IPS DF 6.9 (cell line): ENCODE measurements at regions not wholly inside any gene's neighbourhood (a gene's known extent, or its start where the extent isn't known, plus 50 kb on each side); places are given as distances from the start of the nearest gene placed in this dataset.

Source experiments
- DNase-seq: peaks from one replicate; pipeline ENCODE4 v3.0.0-alpha.2; 2013; ENCODE audit warnings: low read depth, low spot score
- H3K27ac ChIP-seq: one replicate; pipeline ENCODE4 v1.5.1; 2013; ENCODE audit warnings: low read length, control low read depth
- H3K27me3 ChIP-seq: 2 replicates; pipeline ENCODE4 v1.6.1; 2013; ENCODE audit warnings: mild to moderate bottlenecking, low read length; ENCODE audit not compliant: control insufficient read depth, insufficient read depth
- H3K36me3 ChIP-seq: 2 replicates; pipeline ENCODE4 v1.6.1; 2013; ENCODE audit warnings: low read length; ENCODE audit not compliant: control insufficient read depth, insufficient read depth
- H3K4me1 ChIP-seq: 2 replicates; pipeline ENCODE4 v1.6.1; 2013; ENCODE audit warnings: low read length; ENCODE audit not compliant: control insufficient read depth, insufficient read depth
- H3K4me3 ChIP-seq: 2 replicates; pipeline ENCODE4 v1.5.1; 2013; ENCODE audit warnings: mild to moderate bottlenecking, low read length
- H3K9me3 ChIP-seq: 2 replicates; pipeline ENCODE4 v1.6.1; 2013; ENCODE audit warnings: low read length, inconsistent platforms; ENCODE audit not compliant: control insufficient read depth, insufficient read depth
- WGBS: extraction: QIAGEN DNeasy Blood & Tissue Kit; methylation state at CpG from one replicate; pipeline ENCODE4 v1.1.7; 2013; ENCODE audit warnings: mixed read lengths, missing lambda C conversion rate; ENCODE audit not compliant: insufficient read length, insufficient coverage; 5-methylcytosine and 5-hydroxymethylcytosine counted together

GRCh38 chr5:162752612-162753011 is 684.8 kb upstream of the CCNG1 start:
- WGBS, result no CpG with 5 or more reads among the region's 3 CpGs

GRCh38 chr5:162762119-162762518 is 675.3 kb upstream of the CCNG1 start:
- no peaks in the 10 kb centered on the region for H3K27me3 ChIP-seq
- DNase-seq, result no peak
- no peak overlapping the region for H3K27ac ChIP-seq
- H3K9me3 ChIP-seq, result no peaks in the 10 kb centered on the region
- no peaks in the 10 kb centered on the region for H3K36me3 ChIP-seq
- no peaks in the 10 kb centered on the region for H3K4me1 ChIP-seq
- no CpG with 5 or more reads among the region's 5 CpGs for WGBS
- H3K4me3 ChIP-seq, result no peak overlapping the region

More at GRCh38 chr5:162752612-162753011, 684.8 kb upstream of the CCNG1 start:
- no peaks in the 10 kb centered on the region for H3K36me3 ChIP-seq
- H3K27me3 ChIP-seq, result no peaks in the 10 kb centered on the region; the same call in 1 of the 2 replicates
- no peaks in the 10 kb centered on the region for H3K4me1 ChIP-seq
- H3K4me3 ChIP-seq, result no peak overlapping the region
- no peaks in the 10 kb centered on the region for H3K9me3 ChIP-seq
- H3K27ac ChIP-seq, result no peak overlapping the region
- no peak for DNase-seq

GRCh38 chr5:162769019-162769418 is 668.4 kb upstream of the CCNG1 start:
- Histone ChIP-seq H3K27me3 (no peaks in the 10 kb centered on the region), H3K36me3 (no peaks in the 10 kb centered on the region), H3K9me3 (no peaks in the 10 kb centered on the region), H3K27ac (no peak overlapping the region), H3K4me1 (no peaks in the 10 kb centered on the region), H3K4me3 (no peak overlapping the region)
- no CpG with 5 or more reads among the region's 4 CpGs for WGBS
- DNase-seq, result no peak

GRCh38 chr5:162785673-162786072 is 651.7 kb upstream of the CCNG1 start:
- H3K9me3 ChIP-seq, result no peaks in the 10 kb centered on the region
- WGBS, result no CpG with 5 or more reads among the region's 1 CpG
- DNase-seq, result no peak
- no peaks in the 10 kb centered on the region for H3K36me3 ChIP-seq
- H3K4me1 ChIP-seq, result no peaks in the 10 kb centered on the region
- H3K4me3 ChIP-seq, result no peak overlapping the region
- no peaks in the 10 kb centered on the region for H3K27me3 ChIP-seq
- no peak overlapping the region for H3K27ac ChIP-seq

GRCh38 chr5:162786234-162786633 is 651.2 kb upstream of the CCNG1 start:
- Histone ChIP-seq H3K36me3 (no peaks in the 10 kb centered on the region), H3K9me3 (no peaks in the 10 kb centered on the region), H3K27ac (no peak overlapping the region), H3K27me3 (no peaks in the 10 kb centered on the region), H3K4me1 (no peaks in the 10 kb centered on the region), H3K4me3 (no peak overlapping the region)
- no CpG with 5 or more reads among the region's 1 CpG for WGBS
- no peak for DNase-seq

- Histone ChIP-seq H3K27ac (no peak overlapping the region), H3K9me3 (no peaks in the 10 kb centered on the region), H3K36me3 (no peaks in the 10 kb centered on the region), H3K4me1 (peaks cover 1% of the 10 kb centered on the region; the same call in 1 of the 2 replicates), H3K27me3 (no peaks in the 10 kb centered on the region), H3K4me3 (no peak overlapping the region)
- no peak for DNase-seq
- WGBS, result no CpG with 5 or more reads among the region's 3 CpGs
Measured at GRCh38 chr5:162796507-162796906, 640.9 kb upstream of the CCNG1 start.

GRCh38 chr5:162800301-162800700 is 637.1 kb upstream of the CCNG1 start:
- no peak overlapping the region for H3K4me3 ChIP-seq
- no peaks in the 10 kb centered on the region for H3K27me3 ChIP-seq
- peaks cover 1% of the 10 kb centered on the region; the same call in 1 of the 2 replicates for H3K4me1 ChIP-seq
- no peak overlapping the region for H3K27ac ChIP-seq
- no peak for DNase-seq
- H3K36me3 ChIP-seq, result no peaks in the 10 kb centered on the region
- H3K9me3 ChIP-seq, result no peaks in the 10 kb centered on the region
- WGBS, result no CpG with 5 or more reads among the region's 1 CpG

GRCh38 chr5:162801235-162801634 is 636.2 kb upstream of the CCNG1 start:
- H3K4me3 ChIP-seq, result no peak overlapping the region
- H3K27me3 ChIP-seq, result no peaks in the 10 kb centered on the region
- WGBS, result no CpG with 5 or more reads among the region's 1 CpG
- no peak overlapping the region for H3K27ac ChIP-seq
- no peaks in the 10 kb centered on the region; the same call in 1 of the 2 replicates for H3K4me1 ChIP-seq
- H3K9me3 ChIP-seq, result no peaks in the 10 kb centered on the region
- H3K36me3 ChIP-seq, result no peaks in the 10 kb centered on the region
- DNase-seq, result no peak

GRCh38 chr5:162806195-162806594 is 631.2 kb upstream of the CCNG1 start:
- no peaks in the 10 kb centered on the region; the same call in 1 of the 2 replicates for H3K4me1 ChIP-seq
- no peak for DNase-seq
- H3K4me3 ChIP-seq, result no peak overlapping the region
- WGBS, result no CpG with 5 or more reads among the region's 2 CpGs
- no peak overlapping the region for H3K27ac ChIP-seq
- H3K27me3 ChIP-seq, result no peaks in the 10 kb centered on the region
- no peaks in the 10 kb centered on the region for H3K36me3 ChIP-seq
- no peaks in the 10 kb centered on the region for H3K9me3 ChIP-seq

GRCh38 chr5:162811071-162811470 is 626.3 kb upstream of the CCNG1 start:
- WGBS, result no CpG with 5 or more reads among the region's 1 CpG

GRCh38 chr5:162816816-162817215 is 620.6 kb upstream of the CCNG1 start:
- H3K4me1 ChIP-seq, result no peaks in the 10 kb centered on the region
- no CpG with 5 or more reads among the region's 2 CpGs for WGBS
- H3K36me3 ChIP-seq, result no peaks in the 10 kb centered on the region
- no peak overlapping the region for H3K4me3 ChIP-seq
- no peaks in the 10 kb centered on the region for H3K9me3 ChIP-seq
- no peak for DNase-seq
- H3K27ac ChIP-seq, result no peak overlapping the region
- no peaks in the 10 kb centered on the region for H3K27me3 ChIP-seq

More at GRCh38 chr5:162811071-162811470, 626.3 kb upstream of the CCNG1 start:
- Histone ChIP-seq H3K9me3 (no peaks in the 10 kb centered on the region), H3K4me1 (no peaks in the 10 kb centered on the region), H3K27me3 (no peaks in the 10 kb centered on the region), H3K4me3 (no peak overlapping the region), H3K27ac (no peak overlapping the region), H3K36me3 (no peaks in the 10 kb centered on the region)
- no peak for DNase-seq
